ENCODE measurements at regions not wholly inside any gene's neighbourhood (a gene's known extent, or its start where the extent isn't known, plus 50 kb on each side); places are given as distances from the start of the nearest gene placed in this dataset.

DNA sequence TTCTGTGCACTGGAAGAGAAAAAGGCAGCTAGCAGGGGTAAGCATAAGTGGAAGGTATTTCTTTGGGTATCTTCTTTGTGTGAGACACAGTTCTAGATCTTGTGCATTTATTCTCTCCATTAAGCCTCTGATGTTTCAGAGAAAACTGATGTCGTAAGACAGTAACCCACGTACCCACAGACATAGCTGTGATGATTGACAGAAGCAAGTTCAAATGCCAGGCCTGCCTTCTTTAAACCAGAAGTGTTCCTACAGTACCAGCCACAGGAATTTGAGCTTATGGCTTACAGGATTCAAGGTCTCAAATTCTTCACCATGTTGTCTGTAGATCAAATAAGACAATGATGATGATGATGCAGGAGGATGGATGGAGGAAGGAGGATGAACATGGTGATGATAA lies 161.4 kb upstream of the KCNJ16 start:
- TF ChIP-seq CTCF (IDR thresholded peaks at IDR 0.05; ENCODE audit: extremely low read depth, insufficient read depth, missing control alignments): no peak
- in situ Hi-C loops (cut with MboI; ENCODE audit: low pct_unique_long_range_greater_than_20kb, low sequenced_read_pairs, unreplicated experiment): no loop called here
- DNase-seq (ENCODE audit: low spot score): no peak

- in situ Hi-C loops (cut with MboI; ENCODE audit: low pct_unique_long_range_greater_than_20kb, low sequenced_read_pairs, unreplicated experiment): no loop called here
- DNase-seq (ENCODE audit: low spot score): no peak
- no peak for TF ChIP-seq CTCF (IDR thresholded peaks at IDR 0.05; ENCODE audit: extremely low read depth, insufficient read depth, missing control alignments)
Observed at GRCh38 chr17:69914520-69914919, 160.5 kb upstream of the KCNJ16 start.

DNA sequence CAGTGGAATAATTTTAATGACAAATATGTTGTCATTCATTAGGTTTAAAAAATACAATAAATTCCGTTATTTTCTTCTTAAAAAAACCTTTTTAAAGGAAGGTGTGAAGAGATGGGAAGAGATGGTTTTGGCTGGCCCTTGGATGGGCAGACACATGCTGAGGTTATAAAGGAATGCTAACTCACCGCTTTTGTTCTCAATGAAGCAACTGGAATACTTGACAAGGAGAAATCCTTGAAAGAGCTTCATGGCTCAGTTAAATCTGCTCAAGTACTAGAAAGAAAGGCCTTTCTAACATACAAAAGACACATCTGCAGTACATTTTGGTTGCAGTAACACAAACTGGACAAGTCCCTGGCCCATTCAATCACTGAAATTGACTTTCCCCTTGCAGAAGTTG lies 158.3 kb upstream of the KCNJ16 start:
- in situ Hi-C loops (cut with MboI; ENCODE audit: low pct_unique_long_range_greater_than_20kb, low sequenced_read_pairs, unreplicated experiment): no loop called here
- TF ChIP-seq CTCF (IDR thresholded peaks at IDR 0.05; ENCODE audit: extremely low read depth, insufficient read depth, missing control alignments): no peak
- DNase-seq (ENCODE audit: low spot score): no peak

DNA sequence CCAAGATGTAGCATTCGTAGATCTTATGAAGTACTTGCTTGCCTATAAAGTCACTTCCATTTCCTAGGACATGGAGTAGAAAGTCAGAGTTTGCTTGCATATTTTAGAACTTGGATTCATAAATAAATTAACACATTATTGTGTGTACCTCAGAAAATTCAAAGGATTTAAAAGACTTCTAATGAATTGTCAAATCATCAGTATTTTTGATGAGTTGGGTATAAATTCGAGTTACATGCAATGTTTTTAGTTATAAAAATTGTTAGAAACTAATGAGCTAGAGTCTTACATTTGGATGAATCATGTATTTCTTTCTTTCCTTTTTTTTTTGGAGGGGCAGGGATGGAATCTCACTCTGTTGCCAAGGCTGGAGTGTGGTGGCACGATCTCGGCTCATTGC lies 156.9 kb upstream of the KCNJ16 start:
- TF ChIP-seq CTCF (IDR thresholded peaks at IDR 0.05; ENCODE audit: extremely low read depth, insufficient read depth, missing control alignments): no peak
- in situ Hi-C loops (cut with MboI; ENCODE audit: low pct_unique_long_range_greater_than_20kb, low sequenced_read_pairs, unreplicated experiment): no loop called here
- DNase-seq (ENCODE audit: low spot score): no peak

- no peak for TF ChIP-seq CTCF (IDR thresholded peaks at IDR 0.05; ENCODE audit: extremely low read depth, insufficient read depth, missing control alignments)
- in situ Hi-C loops (cut with MboI; ENCODE audit: low pct_unique_long_range_greater_than_20kb, low sequenced_read_pairs, unreplicated experiment): no loop called here
- no peak for DNase-seq (ENCODE audit: low spot score)
Observed at GRCh38 chr17:69919789-69920188, 155.2 kb upstream of the KCNJ16 start.

DNA sequence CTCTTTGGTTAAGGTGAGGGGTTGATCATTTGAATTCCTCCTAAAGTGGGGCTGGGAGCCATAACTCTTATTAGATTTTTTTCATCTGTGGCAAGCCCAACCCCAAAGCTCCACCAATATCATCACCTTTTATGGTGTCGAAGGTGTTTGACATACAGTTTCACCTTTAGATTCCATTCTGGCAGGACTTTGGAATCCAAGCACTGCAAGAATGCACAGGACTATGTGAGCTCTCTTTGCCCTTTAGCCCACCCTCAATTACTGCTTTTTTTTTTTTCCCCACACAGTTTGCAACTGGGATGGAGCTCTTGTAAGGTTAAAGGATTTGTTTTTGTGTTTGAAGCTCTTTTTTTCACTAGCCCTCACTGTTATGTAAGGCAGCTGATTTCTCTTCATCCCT lies 154.0 kb upstream of the KCNJ16 start:
- no peak for DNase-seq (ENCODE audit: low spot score)
- in situ Hi-C loops (cut with MboI; ENCODE audit: low pct_unique_long_range_greater_than_20kb, low sequenced_read_pairs, unreplicated experiment): no loop called here
- no peak for TF ChIP-seq CTCF (IDR thresholded peaks at IDR 0.05; ENCODE audit: extremely low read depth, insufficient read depth, missing control alignments)

GRCh38 chr17:69928611-69929010 lies 146.4 kb upstream of the KCNJ16 start:
- TF ChIP-seq CTCF (IDR thresholded peaks at IDR 0.05; ENCODE audit: extremely low read depth, insufficient read depth, missing control alignments): no peak
- DNase-seq (ENCODE audit: low spot score): no peak
- in situ Hi-C loops (cut with MboI; ENCODE audit: low pct_unique_long_range_greater_than_20kb, low sequenced_read_pairs, unreplicated experiment): no loop called here
